Duodenal mucosa (tissue), 2 donors: ENCODE measurements at regions not wholly inside any gene's neighbourhood (a gene's known extent, or its start where the extent isn't known, plus 50 kb on each side); places are given as distances from the start of the nearest gene placed in this dataset.

Source experiments
- H3K27ac ChIP-seq: one replicate; pipeline ENCODE4 v1.7.0; 2013; ENCODE audit warnings: low read depth, low read length
- H3K27me3 ChIP-seq, 2 donors: one replicate each; pipeline ENCODE4 v1.7.0; 2013; ENCODE audit warnings: low read length in 2 of 2, control low read depth in 1 of 2; ENCODE audit not compliant: insufficient read depth in 2 of 2, control insufficient read depth in 1 of 2
- H3K36me3 ChIP-seq, 2 donors: one replicate each; pipeline ENCODE4 v1.7.0; 2013; ENCODE audit warnings: low read length in 2 of 2, control low read depth in 1 of 2; ENCODE audit not compliant: insufficient read depth in 2 of 2, control insufficient read depth in 1 of 2
- H3K4me1 ChIP-seq, 2 donors: one replicate each; pipeline ENCODE4 v1.7.0; 2013; ENCODE audit warnings: low read length in 2 of 2, control low read depth in 1 of 2; ENCODE audit not compliant: insufficient read depth in 2 of 2, control insufficient read depth in 1 of 2
- H3K4me3 ChIP-seq, 2 donors: one replicate each; pipeline ENCODE4 v1.7.0; 2013; ENCODE audit warnings: low read length in 2 of 2, low read depth in 1 of 2
- H3K9ac ChIP-seq, 2 donors: one replicate each; pipeline ENCODE4 v1.7.0; 2013; ENCODE audit warnings: low read length in 2 of 2, low read depth in 1 of 2
- H3K9me3 ChIP-seq, 2 donors: one replicate each; pipeline ENCODE4 v1.7.0; 2013; ENCODE audit warnings: low read length in 2 of 2, control low read depth in 1 of 2; ENCODE audit not compliant: control insufficient read depth in 1 of 2

DNA sequence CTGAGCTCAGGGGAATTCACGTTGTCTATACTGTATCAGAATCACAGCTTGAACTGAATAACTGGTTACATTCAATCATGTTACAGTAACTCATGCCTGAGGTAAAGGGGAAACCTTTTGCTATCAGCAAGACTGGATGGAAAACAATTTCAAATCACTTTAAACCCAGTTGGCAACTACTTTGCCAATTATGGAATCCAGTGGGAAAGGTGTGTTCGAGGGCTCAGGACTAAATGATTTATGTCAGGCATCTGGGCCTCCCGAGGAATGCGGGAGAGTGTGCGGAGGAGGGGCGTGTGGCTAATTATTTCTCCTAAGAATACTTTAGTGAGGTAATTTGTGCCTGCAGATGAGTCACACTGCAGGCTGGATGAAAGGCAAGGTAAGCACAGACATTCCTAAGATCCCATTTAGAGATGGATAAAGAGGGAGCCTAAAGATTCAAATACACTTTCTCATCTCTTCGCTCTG lies 100.1 kb downstream of the HRH4 start:
- Histone ChIP-seq H3K27ac (no peak overlapping the region), H3K4me1 (no peaks in the 10 kb centered on the region)

DNA sequence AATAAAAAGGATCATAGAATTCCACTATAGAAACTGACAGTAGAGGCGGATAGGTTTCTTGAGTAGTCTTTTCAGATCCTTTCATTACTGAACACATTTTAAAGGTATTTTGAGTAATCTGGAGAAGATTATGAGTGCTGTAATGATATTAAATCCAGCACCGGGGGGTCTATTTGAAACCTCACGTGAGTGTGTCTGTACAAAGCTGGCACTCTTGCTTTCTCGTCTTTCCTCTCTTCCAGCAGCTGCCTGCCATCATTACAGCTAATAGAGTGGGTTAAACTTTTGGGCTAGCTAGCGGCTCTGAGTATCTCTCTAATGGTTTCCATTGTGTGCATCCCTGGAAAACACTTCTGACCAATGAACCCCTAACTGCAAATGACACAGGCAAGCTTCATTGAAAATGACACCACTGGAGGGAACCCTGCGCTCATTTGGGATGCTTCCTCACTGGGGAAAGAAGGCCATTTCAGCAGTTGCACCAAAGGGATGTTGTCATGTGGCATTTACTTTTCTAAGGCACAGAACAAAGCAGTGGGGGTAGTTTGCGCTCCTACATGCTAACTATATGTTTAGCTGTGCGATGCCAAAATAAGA lies 101.0 kb downstream of the HRH4 start:
- Histone ChIP-seq H3K27ac (no peak overlapping the region), H3K27me3 (no peaks in the 10 kb centered on the region), H3K4me3 (no peak overlapping the region), H3K9ac (no peak overlapping the region), H3K36me3 (no peaks in the 10 kb centered on the region), H3K9me3 (no peaks in the 10 kb centered on the region), H3K4me1 (no peaks in the 10 kb centered on the region)

More for the DNA sequence above, 100.1 kb downstream of the HRH4 start:
- Histone ChIP-seq H3K9ac (no peak overlapping the region), H3K4me3 (no peak overlapping the region), H3K9me3 (no peaks in the 10 kb centered on the region), H3K36me3 (no peaks in the 10 kb centered on the region), H3K27me3 (no peaks in the 10 kb centered on the region)

DNA sequence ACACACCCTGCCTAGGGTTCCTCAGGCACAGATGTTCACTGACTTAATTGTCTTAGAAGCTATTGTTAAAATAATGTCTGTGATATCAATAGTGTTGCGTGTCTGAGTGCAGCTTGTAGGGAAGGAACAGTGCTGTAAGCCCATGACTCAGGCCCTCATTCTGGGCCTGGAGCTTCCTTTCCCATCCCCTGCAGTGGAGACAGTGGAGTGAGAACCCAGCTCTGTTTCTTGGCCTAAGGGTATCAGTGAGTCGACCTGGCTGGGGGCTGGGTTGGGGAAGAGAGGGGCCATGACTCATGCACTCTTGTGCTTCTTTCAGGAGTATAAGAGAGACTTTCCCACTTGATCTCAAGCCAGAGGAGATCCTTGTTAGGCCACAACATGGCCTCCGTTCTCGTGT lies 106.8 kb downstream of the HRH4 start:
- no peaks in the 10 kb centered on the region for H3K36me3 ChIP-seq
- H3K9ac ChIP-seq, result no peak overlapping the region
- H3K4me1 ChIP-seq, result no peaks in the 10 kb centered on the region
- no peak overlapping the region for H3K4me3 ChIP-seq
- H3K9me3 ChIP-seq, result no peaks in the 10 kb centered on the region
- no peak overlapping the region for H3K27ac ChIP-seq
- H3K27me3 ChIP-seq, result no peaks in the 10 kb centered on the region

DNA sequence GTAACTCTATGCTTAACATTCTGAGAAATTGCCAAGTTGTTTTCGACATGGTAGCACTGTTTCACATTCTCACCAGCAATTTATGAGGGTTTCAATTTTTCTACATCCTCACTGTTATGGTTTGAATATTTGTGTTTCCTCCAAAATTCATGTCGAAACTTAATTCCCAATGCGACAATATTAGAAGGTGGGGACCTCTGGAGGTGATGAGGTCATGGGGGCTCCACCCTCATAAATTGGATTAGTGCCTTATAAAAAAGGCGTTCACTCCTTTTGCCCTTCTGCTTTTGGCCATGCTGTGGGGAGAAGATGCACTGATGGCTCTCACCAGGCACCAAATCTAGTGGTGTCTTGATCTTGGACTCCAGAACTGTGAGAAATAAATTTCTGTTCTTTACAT lies 110.3 kb downstream of the HRH4 start:
- H3K27me3 ChIP-seq, result no peaks in the 10 kb centered on the region
- H3K9me3 ChIP-seq, result peaks cover 5 to 8% of the 10 kb centered on the region in 2 donors
- no peak overlapping the region for H3K27ac ChIP-seq
- H3K36me3 ChIP-seq, result no peaks in the 10 kb centered on the region
- no peaks in the 10 kb centered on the region for H3K4me1 ChIP-seq
- no peak overlapping the region for H3K4me3 ChIP-seq
- H3K9ac ChIP-seq, result no peak overlapping the region

DNA sequence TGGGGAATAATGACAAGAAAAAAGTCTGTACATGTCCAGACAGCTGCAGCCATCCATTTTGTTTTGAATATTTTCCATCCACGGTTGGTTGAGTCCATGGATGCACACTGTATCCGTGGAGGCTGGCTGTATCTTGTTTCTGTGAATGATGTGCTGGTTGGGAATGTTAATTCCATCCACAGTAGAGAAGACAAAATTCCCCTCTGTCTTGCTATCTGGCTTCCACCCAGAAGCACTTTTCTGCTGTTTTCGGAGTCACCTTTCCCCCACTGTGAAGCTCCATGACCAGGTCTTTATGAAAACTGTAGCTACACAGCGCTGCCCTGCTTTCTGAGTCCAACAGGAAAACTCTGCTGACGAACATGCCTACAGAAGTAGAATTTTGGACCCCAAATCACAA lies 122.3 kb downstream of the HRH4 start:
- H3K36me3 ChIP-seq, result no peaks in the 10 kb centered on the region
- peaks cover 0 to 4% of the 10 kb centered on the region in 2 donors for H3K27me3 ChIP-seq
- H3K27ac ChIP-seq, result no peak overlapping the region
- H3K4me3 ChIP-seq, result no peak overlapping the region
- no peaks in the 10 kb centered on the region for H3K9me3 ChIP-seq
- H3K9ac ChIP-seq, result no peak overlapping the region
- H3K4me1 ChIP-seq, result no peaks in the 10 kb centered on the region

DNA sequence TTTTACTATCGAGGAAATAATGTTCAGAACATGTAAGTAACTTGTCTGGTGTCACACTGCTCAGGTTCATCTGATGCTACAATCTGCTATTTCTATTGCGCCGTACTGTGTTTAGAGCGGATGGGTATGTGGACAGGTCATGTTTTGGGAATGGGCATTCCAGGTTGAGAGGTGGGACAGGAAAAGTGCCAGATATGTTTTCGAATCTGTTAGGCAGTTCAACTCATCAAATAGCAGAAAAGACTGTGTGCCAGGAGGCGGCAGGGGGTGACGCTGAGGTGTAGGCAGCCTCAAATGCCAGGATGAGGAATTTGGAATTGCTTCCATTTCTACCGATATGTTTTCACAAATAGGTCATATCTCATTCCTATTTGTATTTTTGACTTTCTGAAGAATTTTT lies 123.8 kb downstream of the HRH4 start:
- Histone ChIP-seq H3K27me3 (peaks cover 0 to 4% of the 10 kb centered on the region in 2 donors), H3K27ac (no peak overlapping the region), H3K9ac (no peak overlapping the region), H3K4me1 (no peaks in the 10 kb centered on the region), H3K9me3 (no peaks in the 10 kb centered on the region), H3K36me3 (no peaks in the 10 kb centered on the region), H3K4me3 (no peak overlapping the region)

DNA sequence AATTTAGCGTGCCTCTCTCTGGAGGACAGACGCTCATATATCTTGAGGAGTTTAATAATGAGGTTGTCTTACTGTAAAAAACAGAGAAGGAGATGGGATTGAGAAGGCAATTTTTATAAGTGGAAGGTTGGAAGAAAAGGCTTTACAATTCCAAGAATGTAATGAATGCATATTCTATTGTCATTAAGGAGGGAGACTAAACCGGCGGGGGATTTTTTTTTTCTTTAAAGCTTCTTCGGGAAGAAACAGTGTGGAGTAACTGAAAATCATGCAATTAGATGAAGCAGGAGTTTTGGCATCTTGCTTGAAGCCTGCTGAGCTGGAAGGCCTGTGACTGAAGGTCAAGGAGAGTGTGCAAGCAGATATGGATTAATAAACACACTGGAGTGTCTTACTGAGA lies 124.4 kb downstream of the HRH4 start:
- Histone ChIP-seq H3K4me3 (no peak overlapping the region), H3K27ac (no peak overlapping the region), H3K36me3 (no peaks in the 10 kb centered on the region), H3K4me1 (no peaks in the 10 kb centered on the region), H3K27me3 (peaks cover 0 to 4% of the 10 kb centered on the region in 2 donors), H3K9me3 (no peaks in the 10 kb centered on the region), H3K9ac (no peak overlapping the region)

DNA sequence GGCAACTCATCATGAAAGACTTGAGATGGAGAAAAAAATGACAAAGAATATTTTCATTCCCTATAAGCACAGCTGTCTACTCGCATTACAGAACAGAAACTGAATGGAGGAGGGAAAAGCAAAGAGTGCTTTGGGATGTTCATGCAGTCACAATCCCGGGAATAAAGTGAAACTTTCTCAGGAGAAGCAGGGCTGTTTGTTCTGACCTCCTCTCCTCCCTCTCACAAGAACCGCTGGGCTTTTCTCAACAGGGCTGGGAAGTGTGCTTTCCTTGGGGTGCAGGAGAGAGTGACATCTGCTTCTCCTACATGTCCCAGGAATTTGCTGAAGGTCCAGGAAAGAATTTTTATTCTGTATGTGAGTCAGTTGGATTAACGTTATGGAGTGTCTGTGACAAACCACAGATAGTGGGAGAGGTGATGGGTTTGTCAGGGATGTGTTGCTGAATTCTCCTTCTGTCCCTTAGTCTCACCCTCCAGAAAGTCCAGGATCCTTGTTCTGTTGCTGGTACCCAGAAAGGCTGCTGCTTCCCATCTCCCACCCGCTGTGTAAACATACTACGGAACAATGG lies 125.6 kb downstream of the HRH4 start:
- Histone ChIP-seq H3K9me3 (no peaks in the 10 kb centered on the region), H3K36me3 (no peaks in the 10 kb centered on the region), H3K27me3 (peaks cover 0 to 4% of the 10 kb centered on the region in 2 donors), H3K27ac (no peak overlapping the region), H3K9ac (no peak overlapping the region), H3K4me1 (no peaks in the 10 kb centered on the region), H3K4me3 (no peak overlapping the region)

DNA sequence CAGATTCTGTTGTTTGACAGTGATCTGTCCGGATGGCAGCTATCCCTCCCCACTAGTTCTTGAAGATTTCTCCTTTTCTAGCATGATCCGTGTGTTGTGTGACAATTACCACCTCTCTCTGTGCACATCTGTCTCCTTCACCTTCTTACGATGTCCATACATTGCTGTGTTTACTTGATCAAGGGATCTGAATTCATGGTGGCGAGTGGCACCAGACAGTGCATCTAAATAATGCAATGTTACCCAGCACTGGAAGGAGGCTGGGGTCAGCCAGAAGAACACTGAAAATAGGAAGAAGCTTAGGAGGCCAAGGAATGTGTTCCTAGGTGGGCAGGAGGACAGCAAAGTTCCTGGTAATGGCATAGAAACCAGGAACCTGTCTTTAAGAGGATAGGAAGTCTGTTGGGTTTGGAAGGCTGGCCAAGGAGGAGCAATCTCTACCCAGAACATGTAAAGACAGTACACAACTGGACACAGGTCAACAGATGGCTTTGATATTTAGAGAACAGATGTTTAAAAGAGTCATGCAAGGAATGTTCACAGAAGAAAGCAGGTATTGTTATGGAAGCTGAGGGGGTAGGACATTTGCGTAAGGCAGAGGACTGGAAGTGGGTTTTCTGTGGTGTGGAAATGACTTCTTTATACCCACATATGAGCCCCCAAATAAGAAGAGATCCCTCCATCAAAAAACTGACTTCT lies 126.4 kb downstream of the HRH4 start:
- no peaks in the 10 kb centered on the region for H3K9me3 ChIP-seq
- no peaks in the 10 kb centered on the region for H3K36me3 ChIP-seq

DNA sequence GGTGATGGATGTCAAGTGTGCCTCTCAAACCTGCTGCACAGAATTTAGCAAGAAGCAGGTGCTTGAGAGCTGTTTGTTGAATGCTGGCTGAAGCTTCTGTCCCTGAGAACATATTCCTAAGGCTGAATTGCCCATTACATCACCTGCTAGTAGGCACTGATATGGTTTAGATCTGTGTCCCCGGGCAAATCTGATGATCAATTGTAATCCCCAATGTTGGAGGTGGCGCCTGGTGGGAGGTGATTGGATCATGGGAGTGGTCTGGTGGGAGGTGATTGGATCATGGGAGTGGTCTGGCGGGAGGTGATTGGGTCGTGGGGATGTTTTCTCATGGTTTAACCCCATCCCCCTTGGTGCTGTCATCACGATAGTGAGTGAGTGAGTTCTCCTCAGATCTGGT lies 128.0 kb downstream of the HRH4 start:
- Histone ChIP-seq H3K9ac (no peak overlapping the region), H3K27me3 (peaks cover 0 to 4% of the 10 kb centered on the region in 2 donors), H3K4me3 (no peak overlapping the region), H3K27ac (no peak overlapping the region), H3K36me3 (no peaks in the 10 kb centered on the region), H3K4me1 (no peaks in the 10 kb centered on the region), H3K9me3 (no peaks in the 10 kb centered on the region)

More for the DNA sequence above, 126.4 kb downstream of the HRH4 start:
- H3K27ac ChIP-seq, result no peak overlapping the region
- peaks cover 0 to 4% of the 10 kb centered on the region in 2 donors for H3K27me3 ChIP-seq
- no peak overlapping the region for H3K9ac ChIP-seq
- H3K4me1 ChIP-seq, result no peaks in the 10 kb centered on the region
- no peak overlapping the region for H3K4me3 ChIP-seq
